GM21737 (cell line): ENCODE measurements at regions not wholly inside any gene's neighbourhood (a gene's known extent, or its start where the extent isn't known, plus 50 kb on each side); places are given as distances from the start of the nearest gene placed in this dataset.
"Not testable (repeated sequence)": the region's sequence is repeated elsewhere in the genome, so short reads cannot be mapped to it uniquely, and the experiment has no call there.

Experiments used
- ATAC-seq: cut with Tn5 transposase; IDR thresholded peaks from one replicate; pipeline ENCODE4 v1.9.1; 2021; ENCODE audit warnings: mild to moderate bottlenecking, moderate library complexity; ENCODE audit not compliant: unreplicated experiment

DNA sequence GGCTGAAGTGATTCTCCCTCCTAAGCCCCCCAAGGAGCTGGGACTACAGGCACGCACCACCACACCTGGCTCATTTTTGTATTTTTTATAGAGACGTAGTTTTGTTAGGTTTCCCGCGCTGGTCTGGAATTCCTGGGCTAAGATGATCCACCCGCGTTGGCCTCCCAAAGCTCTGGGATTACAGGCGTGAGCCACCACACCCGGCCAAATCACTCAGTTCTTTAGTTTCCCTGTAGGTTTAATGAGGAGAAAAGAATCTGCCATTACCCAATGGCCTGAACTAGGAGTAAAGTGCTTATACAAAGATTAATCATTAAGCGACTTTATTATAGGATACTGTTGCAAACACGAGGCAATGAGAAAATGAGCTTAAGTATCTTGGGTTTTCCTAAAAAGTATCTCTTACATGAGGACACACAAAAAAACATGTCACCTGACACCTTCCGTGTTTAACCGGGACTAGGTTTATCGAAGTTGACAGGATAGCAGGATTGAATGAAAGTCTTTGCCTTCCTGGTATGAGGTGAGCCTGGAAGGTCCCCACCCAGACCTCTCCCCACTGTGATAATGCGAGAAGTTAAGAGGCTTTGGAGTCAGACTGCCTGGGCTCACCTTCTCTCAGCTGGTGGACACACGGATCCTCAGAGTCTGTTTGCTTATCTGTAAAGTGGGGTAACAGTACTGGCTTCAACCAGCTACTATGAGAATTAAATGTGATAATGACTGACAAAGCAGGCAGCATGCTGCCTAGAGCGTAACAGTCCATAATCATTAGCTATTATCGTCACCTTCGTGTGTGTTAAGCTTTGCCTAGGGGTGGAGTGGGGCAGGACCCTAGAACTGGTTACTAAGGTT, 133.5 kb upstream of the KRAS start:
- no peak for ATAC-seq

DNA sequence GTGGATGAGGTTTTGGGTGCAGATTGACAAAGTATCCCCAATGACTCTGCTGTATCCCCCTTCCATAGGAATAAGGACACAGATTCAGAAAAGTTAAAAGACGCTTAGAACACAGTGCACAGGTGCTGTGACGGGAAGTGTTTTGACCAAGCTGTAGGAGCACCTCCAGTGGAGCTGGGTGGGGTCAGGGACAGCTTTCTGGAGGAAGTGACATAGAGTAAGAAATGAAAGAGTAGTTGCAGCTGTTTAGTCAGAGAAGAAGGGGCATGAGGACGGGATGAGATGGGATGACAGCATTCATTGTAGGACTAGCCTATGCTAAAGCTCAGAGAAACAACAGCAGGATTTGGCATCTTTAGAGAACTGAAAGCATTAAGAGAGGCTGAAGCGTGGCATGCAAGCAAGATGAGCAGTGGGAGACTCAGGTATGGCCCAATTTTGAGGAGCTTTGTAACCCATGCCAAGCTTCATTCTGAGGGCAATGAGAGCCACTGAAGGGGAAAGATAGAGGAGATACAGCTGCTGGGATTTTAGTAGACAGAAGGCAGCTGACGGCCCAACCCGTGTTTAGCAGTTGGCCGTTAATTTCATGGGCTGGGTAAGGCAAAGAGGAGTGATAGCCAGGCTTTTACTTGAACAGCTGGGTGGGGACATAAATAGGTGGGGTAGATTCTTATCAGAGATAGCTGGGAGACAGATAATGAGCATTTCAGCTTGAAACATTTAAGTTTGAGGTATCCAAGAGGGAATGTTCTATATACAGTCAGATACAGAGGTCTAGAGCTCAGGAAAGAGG, 131.8 kb upstream of the KRAS start:
- no peak for ATAC-seq

DNA sequence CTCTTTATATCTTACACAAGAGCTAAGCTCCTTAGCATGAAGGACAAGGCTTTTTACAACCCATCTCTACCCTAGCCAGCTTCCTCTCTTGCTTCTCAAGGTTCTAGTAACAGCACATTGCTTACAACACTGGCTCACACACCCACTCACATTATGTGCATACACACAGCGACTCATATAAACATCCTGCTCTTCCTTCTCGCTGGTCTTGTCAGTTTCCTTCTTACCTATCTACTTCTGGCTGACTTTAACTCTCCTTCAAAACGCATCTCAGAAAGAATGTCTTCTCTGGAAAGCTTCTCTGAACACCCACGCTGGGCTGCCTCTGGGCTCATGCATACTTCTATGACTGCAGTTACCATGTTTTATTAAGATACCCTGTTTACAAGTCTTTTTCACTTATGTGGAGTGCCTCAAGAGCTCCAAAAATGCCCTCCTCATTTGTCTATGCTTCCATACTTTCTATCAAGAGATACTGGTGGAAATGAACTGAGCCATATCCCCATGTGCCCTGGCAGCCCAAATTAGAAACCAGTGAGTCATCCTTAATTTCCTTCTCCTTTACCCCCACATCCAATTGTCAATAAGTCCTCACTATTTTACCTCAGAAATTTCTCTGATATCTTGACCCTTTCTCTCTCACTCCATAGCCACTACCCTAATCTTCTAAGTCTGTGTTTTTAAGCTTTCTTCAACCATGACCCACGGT, 126.9 kb upstream of the KRAS start:
- no peak for ATAC-seq

- no peak for ATAC-seq
Measured at GRCh38 chr12:25376985-25377384, 126.3 kb upstream of the KRAS start.

GRCh38 chr12:25376407-25376806, 125.7 kb upstream of the KRAS start:
- no peak for ATAC-seq

DNA sequence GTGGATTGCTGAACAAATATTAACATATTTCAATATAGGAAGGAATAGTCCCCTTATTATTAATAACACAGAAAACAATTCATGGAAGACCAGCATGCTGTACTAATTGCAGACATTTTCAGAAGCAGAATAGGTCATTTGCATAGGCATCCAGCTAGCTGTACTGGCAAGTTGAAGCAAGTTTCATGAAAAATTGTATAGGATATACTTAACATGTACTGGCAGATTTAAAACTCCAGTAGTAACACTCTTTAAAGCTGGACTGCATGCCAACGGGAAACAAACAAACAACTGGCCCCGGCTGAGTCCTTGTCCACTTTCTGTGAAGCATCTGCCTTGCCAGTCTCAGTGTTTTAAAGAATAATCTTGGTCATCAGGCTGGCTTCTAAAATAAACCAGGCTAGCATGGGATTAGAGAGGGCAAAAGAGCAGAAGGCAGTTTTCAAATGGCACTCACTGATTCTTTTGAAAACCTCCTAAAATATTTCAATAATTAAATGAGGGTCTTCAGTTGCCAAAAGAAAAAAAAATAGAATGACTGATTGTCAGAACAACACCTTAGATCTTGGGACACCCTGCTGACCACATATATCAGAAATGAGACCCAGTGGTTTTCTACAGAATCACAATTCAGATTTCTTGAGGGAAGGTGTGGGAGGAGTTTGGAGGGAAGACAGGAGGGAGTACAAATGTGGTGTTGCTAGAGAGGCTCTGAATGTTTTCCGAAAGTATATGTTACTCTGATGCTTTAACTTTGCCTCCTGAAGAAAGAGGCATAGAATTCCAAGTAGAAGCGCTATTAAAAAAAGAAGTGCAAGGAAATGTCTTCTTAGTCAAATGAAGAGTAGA, 122.5 kb upstream of the KRAS start:
- ATAC-seq: no peak

- ATAC-seq: no peak
Measured at GRCh38 chr12:25372002-25372401, 121.3 kb upstream of the KRAS start.

GRCh38 chr12:25368557-25368956, 117.8 kb upstream of the KRAS start:
- ATAC-seq: no peak

GRCh38 chr12:25366122-25366521, 115.4 kb upstream of the KRAS start:
- ATAC-seq: no peak

DNA sequence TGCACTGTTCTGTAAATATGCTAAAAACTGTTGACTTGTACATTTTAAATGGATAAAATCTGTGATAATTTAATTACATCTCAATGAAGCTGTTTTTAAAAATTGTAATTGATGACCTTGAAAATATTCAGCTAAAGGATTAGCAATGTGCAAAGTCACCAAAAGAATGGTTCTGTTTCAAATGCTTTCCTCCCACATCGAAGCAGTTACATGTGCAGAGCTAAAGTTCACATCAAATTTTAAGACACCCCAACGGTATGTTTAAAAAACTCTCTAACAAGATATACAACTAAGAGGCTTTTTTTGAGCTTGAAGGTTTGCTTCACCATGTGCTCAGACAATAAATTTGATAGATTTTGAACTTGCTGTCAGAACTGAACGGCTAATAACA, 114.6 kb upstream of the KRAS start:
- peak; percentile 5 for ATAC-seq

DNA sequence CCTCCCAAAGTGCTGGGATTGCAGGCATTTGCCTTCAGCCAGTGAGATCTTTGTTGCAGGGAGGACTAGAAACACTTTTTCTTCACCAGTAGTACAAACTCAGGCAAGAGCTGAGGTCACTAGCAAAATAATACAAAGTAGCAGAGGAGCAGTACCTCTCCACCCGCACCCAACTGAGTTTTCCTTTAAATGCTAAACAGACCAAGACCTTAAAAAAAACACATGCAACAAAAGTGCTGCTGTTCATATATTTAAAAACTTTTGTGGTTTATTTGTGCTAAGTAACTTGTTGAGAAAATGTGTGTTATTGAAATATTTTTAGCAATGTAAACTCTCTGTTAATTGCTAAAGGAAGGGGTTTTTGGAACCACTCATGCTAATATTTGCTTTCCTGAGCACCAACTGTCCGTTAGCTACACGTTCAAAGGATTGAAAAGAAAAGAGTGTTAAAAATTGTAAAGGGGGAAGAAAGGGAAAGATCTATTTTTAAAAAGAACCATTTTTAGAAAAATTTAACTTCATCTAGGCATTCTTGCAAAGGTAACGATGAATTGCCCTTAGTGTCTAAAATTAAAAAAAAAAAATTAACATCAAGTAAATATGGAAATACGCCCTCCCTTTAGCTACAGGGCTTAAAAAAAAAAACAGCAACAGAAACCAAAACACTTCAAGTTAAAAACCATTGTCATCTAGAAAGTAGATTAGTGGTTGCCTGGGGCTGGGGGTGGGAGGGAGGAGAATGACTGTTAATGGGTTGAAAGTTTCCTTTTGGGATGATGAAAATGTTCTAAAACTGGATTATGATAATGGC, 114.0 kb upstream of the KRAS start:
- ATAC-seq: peak; percentile 80

- no peak for ATAC-seq
Measured at GRCh38 chr12:25362646-25363045, 111.9 kb upstream of the KRAS start.

GRCh38 chr12:25361511-25361910, 110.8 kb upstream of the KRAS start:
- ATAC-seq: no peak

DNA sequence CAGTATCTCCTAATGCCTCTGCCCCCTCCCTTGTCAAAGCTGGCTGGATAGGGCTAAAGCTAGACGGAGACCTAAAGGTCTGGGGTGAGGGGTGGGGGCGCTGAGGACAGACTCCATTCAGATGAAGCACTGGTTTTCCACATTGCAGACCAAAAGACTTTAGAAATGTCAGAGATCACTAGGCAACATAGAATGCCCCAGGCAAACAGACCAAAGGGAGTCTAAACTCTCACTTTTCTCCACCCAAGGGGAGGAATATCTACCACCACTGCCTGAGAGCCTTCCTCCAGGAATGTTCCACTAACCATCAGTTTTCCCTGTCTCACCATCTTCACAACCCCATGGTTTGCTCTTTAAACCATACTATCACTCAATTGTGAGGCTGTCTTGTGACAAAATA, 106.9 kb upstream of the KRAS start:
- no peak for ATAC-seq

- ATAC-seq: not testable (repeated sequence)
Measured at GRCh38 chr12:25352942-25353341, 102.2 kb upstream of the KRAS start.

DNA sequence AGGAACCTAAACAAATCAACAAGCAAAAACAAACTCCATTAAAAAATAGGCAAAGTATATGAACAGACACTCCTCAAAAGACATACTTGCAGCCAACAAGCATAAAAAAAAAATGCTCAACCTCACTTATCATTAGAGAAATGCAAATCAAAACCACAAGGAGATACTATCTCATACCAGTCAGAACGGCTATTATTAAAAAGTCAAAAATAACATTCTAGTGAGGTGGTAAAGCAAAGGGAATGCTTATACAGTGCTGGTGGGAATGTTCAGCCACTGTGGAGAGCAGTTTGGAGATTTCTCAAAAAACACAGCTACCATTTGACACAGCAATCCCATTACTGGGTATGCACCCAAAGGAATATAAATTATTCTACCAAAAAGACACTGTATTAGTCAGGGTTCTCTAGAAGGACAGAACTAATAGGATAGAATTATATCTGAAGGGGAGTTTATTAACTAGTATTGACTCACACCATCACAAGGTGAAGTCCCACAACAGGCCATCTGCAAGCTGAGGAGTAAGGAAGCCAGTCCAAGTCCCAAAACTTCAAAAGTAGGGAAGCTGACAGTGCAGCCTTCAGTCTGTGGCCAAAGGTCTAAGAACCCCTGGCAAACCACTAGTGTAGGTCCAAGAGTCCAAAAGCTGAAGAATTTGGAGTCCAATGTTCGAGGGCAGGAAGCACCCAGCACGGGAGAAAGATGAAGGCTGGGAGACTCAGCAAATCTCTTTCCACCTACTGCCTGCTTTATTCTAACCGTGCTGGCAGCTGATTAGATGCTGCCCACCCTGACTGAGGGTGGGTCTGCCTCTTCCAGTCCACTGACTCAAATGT, 101.6 kb upstream of the KRAS start:
- no peak for ATAC-seq

DNA sequence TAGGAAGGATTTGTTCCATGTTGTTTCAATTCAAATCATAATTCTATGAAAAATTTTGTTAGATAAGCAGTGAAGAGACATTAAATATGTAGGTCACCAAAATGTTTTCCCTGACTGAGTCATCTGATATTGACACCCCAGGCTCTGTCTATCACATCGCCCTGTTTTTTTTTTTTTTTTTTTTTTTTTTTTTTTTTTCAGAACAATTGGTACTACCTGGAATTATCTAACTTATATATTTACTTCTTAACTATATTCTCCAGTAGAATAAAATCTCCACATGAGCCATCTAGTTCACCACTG, 97.8 kb upstream of the KRAS start:
- ATAC-seq: no peak

- no peak for ATAC-seq
Measured at GRCh38 chr12:25347716-25348592, 97.2 kb upstream of the KRAS start.
